Loucy (cell line): ENCODE measurements at regions not wholly inside any gene's neighbourhood (a gene's known extent, or its start where the extent isn't known, plus 50 kb on each side); places are given as distances from the start of the nearest gene placed in this dataset.

Experiments used
- H2AFZ ChIP-seq: fragments of 200-600 bp; sonication (generic); 2 replicates; pipeline ENCODE4 v1.6.0; 2016; ENCODE audit warnings: antibody characterized with exemption, mild to moderate bottlenecking, low read length, moderate library complexity
- H3F3A ChIP-seq: fragments of 200-600 bp; 2 replicates; pipeline ENCODE4 v1.6.0; 2016; ENCODE audit warnings: antibody characterized with exemption, low read depth, mild to moderate bottlenecking
- H3K27me3 ChIP-seq: fragments of 200-600 bp; sonication (generic); 2 replicates; pipeline ENCODE4 v1.6.1; 2014; ENCODE audit warnings: low read length, mild to moderate bottlenecking; ENCODE audit not compliant: insufficient read depth, poor library complexity, severe bottlenecking
- H3K36me3 ChIP-seq: fragments of 200-600 bp; sonication (generic); 2 replicates; pipeline ENCODE4 v1.6.1; 2016; ENCODE audit warnings: low read length; ENCODE audit not compliant: insufficient read depth
- H3K4me1 ChIP-seq: fragments of 200-600 bp; sonication (generic); 2 replicates; pipeline ENCODE4 v1.5.1; 2014; ENCODE audit warnings: low read length, mild to moderate bottlenecking; ENCODE audit not compliant: insufficient read depth, poor library complexity, severe bottlenecking
- H3K4me2 ChIP-seq: fragments of 200-600 bp; sonication (generic); 2 replicates; pipeline ENCODE4 v1.6.0; 2014; ENCODE audit warnings: antibody characterized with exemption, low read length, low read depth, mild to moderate bottlenecking; ENCODE audit not compliant: poor library complexity, severe bottlenecking
- H3K4me3 ChIP-seq: fragments of 200-600 bp; sonication (generic); 2 replicates; pipeline ENCODE4 v1.5.1; 2014; ENCODE audit warnings: low read length, mild to moderate bottlenecking, mixed read lengths; ENCODE audit not compliant: poor library complexity, severe bottlenecking
- H3K79me2 ChIP-seq: fragments of 200-600 bp; sonication (generic); 2 replicates; pipeline ENCODE4 v1.6.1; 2014; ENCODE audit warnings: low read length; ENCODE audit not compliant: insufficient read depth
- H3K9ac ChIP-seq: fragments of 200-600 bp; sonication (generic); 2 replicates; pipeline ENCODE4 v1.6.0; 2014; ENCODE audit warnings: mild to moderate bottlenecking, low read depth, low read length, moderate library complexity; ENCODE audit not compliant: poor library complexity, severe bottlenecking
- H3K9me2 ChIP-seq: fragments of 200-600 bp; sonication (generic); replicated peaks from 2 replicates; pipeline ENCODE4 v1.6.1; 2016; ENCODE audit warnings: low read depth, low read length, mixed read lengths
- H3K9me3 ChIP-seq: fragments of 200-600 bp; sonication (generic); 2 replicates; pipeline ENCODE4 v1.6.1; 2014; ENCODE audit warnings: mild to moderate bottlenecking, antibody characterized with exemption, low read length, low read depth; ENCODE audit not compliant: insufficient read depth
- H4K20me1 ChIP-seq: fragments of 200-600 bp; sonication (generic); 2 replicates; pipeline ENCODE4 v1.6.0; 2014; ENCODE audit warnings: antibody characterized with exemption, low read length, mild to moderate bottlenecking; ENCODE audit not compliant: insufficient read depth, poor library complexity, severe bottlenecking
- CTCF ChIP-seq: fragments of 200-600 bp; sonication (generic); conservative IDR thresholded peaks from 2 replicates; pipeline ENCODE4 v1.5.1; 2014; ENCODE audit warnings: mild to moderate bottlenecking, antibody characterized with exemption, low read length
- EZH2phosphoT487 ChIP-seq: fragments of 200-600 bp; IDR thresholded peaks from 2 replicates; pipeline ENCODE4 v1.6.1; 2018; ENCODE audit warnings: antibody characterized with exemption, mild to moderate bottlenecking, moderate library complexity, borderline replicate concordance

GRCh38 chr15:61426466-61426865 lies 197.4 kb upstream of the RORA start:
- Histone ChIP-seq H2AFZ (no peak overlapping the region), H3K9me3 (no peaks in the 10 kb centered on the region), H3K4me2 (no peak overlapping the region), H3K9me2 (no peaks in the 10 kb centered on the region), H3K27me3 (no peaks in the 10 kb centered on the region), H3K9ac (no peak overlapping the region), H3F3A (no peaks in the 10 kb centered on the region), H3K4me1 (no peaks in the 10 kb centered on the region), H3K4me3 (no peak overlapping the region), H4K20me1 (no peaks in the 10 kb centered on the region), H3K36me3 (no peaks in the 10 kb centered on the region), H3K79me2 (no peaks in the 10 kb centered on the region)
- no peak for TF ChIP-seq CTCF
- no peak for TF ChIP-seq EZH2phosphoT487

- TF ChIP-seq EZH2phosphoT487 (no peak), CTCF (no peak)
- Histone ChIP-seq H3K4me3 (no peak overlapping the region), H3K9me3 (no peaks in the 10 kb centered on the region), H3K79me2 (no peaks in the 10 kb centered on the region), H3K27me3 (no peaks in the 10 kb centered on the region), H2AFZ (no peak overlapping the region), H3K9me2 (no peaks in the 10 kb centered on the region), H4K20me1 (no peaks in the 10 kb centered on the region), H3K36me3 (no peaks in the 10 kb centered on the region), H3K4me1 (no peaks in the 10 kb centered on the region), H3K9ac (no peak overlapping the region), H3F3A (no peaks in the 10 kb centered on the region), H3K4me2 (no peak overlapping the region)
Measured at GRCh38 chr15:61425934-61426333, 196.8 kb upstream of the RORA start.

- H2AFZ ChIP-seq: no peak overlapping the region
- H3F3A ChIP-seq: no peaks in the 10 kb centered on the region
- TF ChIP-seq EZH2phosphoT487 (no peak), CTCF (no peak)
- H3K4me2 ChIP-seq: no peak overlapping the region
- no peaks in the 10 kb centered on the region for H3K27me3 ChIP-seq
- H3K79me2 ChIP-seq: no peaks in the 10 kb centered on the region
- no peaks in the 10 kb centered on the region for H3K9me3 ChIP-seq
- no peaks in the 10 kb centered on the region for H3K36me3 ChIP-seq
- no peaks in the 10 kb centered on the region for H4K20me1 ChIP-seq
- no peak overlapping the region for H3K9ac ChIP-seq
- no peak overlapping the region for H3K4me3 ChIP-seq
- H3K9me2 ChIP-seq: no peaks in the 10 kb centered on the region
- no peaks in the 10 kb centered on the region for H3K4me1 ChIP-seq
Measured at GRCh38 chr15:61422773-61423172, 193.7 kb upstream of the RORA start.
